Stimulated activated CD4-positive, alpha-beta T cell treated with anti-CD3 and anti-CD28 coated beads, TNF-alpha, amount 100 ng/mL, for 48 hours (primary cell): ENCODE measurements at regions not wholly inside any gene's neighbourhood (a gene's known extent, or its start where the extent isn't known, plus 50 kb on each side); places are given as distances from the start of the nearest gene placed in this dataset.

Experiments
- DNase-seq, 3 donors: peaks; one replicate each; pipeline ENCODE4 v3.0.0-alpha.2; 2020; ENCODE audit warnings: low read depth in 3 of 3

GRCh38 chr2:129239141-129239540 is 740.3 kb upstream of the RAB6C start:
- no peak for DNase-seq

DNA sequence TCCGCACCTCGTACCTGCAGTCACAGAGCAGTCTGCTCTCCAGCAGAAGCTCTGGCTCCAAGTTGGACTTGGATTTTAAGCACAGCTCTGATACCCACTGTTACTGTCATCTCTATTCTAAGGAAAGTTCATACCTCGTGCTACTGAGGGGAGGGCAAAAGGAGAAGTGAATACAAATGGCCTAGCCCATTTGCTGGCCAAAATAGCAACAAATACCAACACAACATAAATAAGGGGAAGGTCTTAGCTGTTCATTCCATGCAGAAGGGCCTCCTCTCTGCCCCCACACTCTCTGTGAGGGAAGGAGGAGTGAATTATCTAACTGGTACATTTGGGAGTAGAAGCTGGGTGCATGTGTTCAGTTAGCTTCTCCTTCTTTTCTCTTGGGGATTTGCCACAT is 739.4 kb upstream of the RAB6C start:
- no peak for DNase-seq

- no peak for DNase-seq
Measured at GRCh38 chr2:129242269-129242668, 737.2 kb upstream of the RAB6C start.

- DNase-seq, result no peak
Measured at GRCh38 chr2:129247751-129248150, 731.7 kb upstream of the RAB6C start.

- DNase-seq, result no peak
Measured at GRCh38 chr2:129248198-129248597, 731.3 kb upstream of the RAB6C start.

GRCh38 chr2:129252781-129253460 is 726.5 kb upstream of the RAB6C start:
- DNase-seq, result no peak

DNA sequence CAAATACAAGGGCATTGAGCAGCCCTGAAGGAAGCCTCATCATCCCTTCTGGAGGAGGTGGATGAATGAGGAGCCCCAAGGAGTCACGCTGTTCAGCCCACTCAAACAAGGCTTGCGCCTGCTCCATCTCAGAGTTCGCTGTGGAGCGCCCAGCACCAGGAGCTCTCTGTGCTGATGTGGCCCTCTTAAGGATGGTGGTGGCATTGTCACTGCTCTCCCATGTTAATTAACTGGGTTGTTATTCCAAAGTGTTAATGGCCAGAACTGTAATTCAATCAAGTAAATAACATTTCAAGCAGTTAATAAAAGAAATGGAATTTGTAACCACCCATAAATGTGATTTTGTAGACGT is 726.0 kb upstream of the RAB6C start:
- no peak for DNase-seq

DNA sequence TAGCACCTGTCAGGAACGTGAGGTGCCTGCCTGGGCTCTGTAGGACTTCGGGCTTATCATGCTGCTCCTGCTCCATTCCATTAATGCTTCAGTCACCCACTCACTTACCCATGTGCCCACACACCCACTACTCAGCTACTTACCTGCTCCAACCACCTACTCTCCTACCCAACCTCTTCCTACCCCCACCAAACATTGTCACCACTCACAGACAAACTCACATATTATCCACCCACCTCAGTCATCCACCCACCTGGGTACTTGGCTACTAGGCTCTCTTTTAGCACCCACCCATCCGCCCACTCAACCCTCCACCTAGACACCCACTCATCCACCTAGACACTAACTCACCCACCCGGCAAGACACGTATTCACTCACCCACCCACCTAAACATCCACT is 724.7 kb upstream of the RAB6C start:
- DNase-seq, result no peak

- peak in 1 of 3 donors; percentile 0 for DNase-seq
Measured at GRCh38 chr2:129255610-129256313, 723.7 kb upstream of the RAB6C start.

DNA sequence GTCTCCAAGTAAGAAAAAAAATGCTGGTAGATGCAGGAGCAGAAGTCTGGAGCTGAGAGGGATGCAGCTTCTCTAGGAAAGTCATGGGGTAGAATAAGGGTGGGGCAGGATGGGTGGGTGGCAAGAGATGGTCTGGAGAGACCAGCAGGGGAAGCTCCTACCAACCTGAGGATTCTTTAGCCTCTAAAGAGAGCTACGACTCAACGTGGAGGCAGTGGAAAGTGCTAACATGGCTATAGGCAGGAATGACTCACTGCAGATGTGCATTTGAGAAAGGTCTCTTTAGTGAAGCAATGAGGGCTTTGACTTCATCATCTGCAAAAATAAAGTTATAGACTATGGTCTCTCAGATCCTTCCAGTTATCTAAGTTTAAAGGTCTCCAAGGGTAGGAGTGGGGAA is 722.8 kb upstream of the RAB6C start:
- no peak for DNase-seq

DNA sequence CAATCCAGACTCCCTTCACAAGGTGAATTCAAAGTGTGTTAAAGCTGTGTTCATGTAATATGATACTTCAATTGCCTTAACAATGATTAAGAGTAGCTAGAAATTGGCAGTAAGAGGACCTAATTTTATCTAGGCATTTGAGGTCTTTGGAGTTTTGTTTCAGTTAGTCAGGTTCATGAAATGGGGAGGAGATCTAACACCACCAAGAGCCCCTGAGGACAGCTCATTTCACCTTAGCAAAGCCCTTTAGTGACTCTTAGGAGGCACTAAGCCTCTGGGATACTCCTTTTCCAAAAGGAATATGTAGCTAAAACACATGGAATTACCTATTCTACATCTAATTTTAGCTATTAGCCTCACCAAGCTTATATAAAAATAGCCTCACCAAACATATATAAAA is 716.5 kb upstream of the RAB6C start:
- no peak for DNase-seq

- no peak for DNase-seq
Measured at GRCh38 chr2:129263939-129264338, 715.5 kb upstream of the RAB6C start.

DNA sequence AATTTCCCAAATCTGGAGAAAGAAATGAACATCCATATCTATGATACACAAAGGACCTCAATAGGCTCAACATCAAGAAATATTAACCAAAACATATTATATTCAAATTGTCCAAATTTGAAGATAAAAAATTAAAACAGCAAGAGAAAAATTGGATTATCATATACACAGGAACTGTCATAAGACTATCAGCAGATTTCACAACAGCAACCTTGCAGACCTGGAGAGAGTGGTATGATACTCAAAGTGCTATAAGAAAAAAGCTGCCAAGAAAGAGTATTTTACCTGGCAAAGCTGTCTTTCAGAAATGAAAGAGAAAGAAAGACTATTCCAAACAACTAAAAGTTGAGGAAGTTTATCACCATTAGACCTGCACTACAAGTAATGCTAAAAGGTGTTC is 711.9 kb upstream of the RAB6C start:
- DNase-seq, result no peak

GRCh38 chr2:129273266-129274037 is 706.0 kb upstream of the RAB6C start:
- no peak for DNase-seq

DNA sequence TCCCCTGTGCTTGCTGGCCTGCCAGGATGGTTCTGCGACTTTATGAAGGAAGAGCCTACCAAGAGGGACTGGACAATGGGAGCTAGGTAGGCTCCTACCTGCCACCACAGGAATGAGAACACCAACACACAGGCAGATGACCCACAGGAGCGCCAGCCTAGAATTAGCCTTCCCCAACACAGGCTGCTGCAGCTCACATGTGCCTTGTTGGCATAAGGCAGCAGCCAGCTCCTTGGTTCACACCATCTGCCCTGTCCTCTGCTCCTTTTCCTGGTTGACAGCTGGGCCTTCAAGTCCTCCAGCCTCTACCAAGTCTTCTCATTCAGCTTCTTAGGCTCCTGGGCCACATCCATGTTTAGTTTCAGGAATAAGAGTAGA is 705.4 kb upstream of the RAB6C start:
- DNase-seq, result no peak

- no peak for DNase-seq
Measured at GRCh38 chr2:129274918-129275317, 704.5 kb upstream of the RAB6C start.

DNA sequence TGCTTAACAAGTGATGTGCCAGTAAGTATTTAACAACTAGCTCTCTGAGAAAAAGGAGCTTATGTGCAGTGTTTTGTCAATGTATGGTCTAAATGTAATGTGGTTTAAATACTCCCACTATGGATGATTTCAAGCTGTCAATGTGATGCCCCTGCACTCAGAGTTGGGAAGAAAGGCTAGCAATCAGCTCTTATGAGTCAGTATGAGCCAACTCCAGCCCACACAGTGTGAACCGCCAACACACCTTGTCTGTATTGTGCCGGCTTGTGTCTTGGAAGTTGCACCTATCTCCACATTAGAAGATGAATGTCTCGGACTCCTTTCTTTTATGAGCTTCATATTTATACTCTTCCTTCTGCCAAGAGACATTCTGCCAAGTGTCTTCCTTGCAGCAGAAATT is 703.8 kb upstream of the RAB6C start:
- DNase-seq, result no peak

DNA sequence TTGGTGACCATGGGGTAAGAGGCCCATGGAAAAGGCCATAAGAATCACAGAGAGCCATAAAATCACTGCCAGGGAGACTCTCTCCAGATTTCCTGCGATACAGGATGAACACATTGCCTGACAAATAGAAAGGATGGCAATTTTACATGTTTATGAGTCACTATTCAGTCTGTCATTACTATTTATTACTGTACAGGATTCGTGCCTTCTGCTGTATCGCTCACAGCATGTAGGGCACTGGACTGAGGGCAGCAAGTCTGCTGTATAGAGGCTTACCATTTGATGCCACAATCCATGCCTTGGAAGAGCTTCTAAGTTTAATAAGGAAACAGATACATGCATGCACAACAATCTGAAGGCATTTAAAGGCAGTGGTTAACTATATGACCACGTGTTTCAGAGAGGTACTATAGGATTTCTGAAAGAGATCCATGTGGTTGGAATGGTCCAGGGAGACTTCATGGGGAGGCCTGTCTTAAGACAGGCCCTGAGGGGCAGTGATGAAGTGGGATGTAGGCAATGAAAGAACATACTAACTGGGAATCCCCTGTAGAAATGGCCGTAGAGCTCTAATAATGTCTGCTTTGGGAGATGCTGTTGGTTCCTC is 702.4 kb upstream of the RAB6C start:
- DNase-seq, result no peak

GRCh38 chr2:129277585-129277981 is 701.9 kb upstream of the RAB6C start:
- no peak for DNase-seq

DNA sequence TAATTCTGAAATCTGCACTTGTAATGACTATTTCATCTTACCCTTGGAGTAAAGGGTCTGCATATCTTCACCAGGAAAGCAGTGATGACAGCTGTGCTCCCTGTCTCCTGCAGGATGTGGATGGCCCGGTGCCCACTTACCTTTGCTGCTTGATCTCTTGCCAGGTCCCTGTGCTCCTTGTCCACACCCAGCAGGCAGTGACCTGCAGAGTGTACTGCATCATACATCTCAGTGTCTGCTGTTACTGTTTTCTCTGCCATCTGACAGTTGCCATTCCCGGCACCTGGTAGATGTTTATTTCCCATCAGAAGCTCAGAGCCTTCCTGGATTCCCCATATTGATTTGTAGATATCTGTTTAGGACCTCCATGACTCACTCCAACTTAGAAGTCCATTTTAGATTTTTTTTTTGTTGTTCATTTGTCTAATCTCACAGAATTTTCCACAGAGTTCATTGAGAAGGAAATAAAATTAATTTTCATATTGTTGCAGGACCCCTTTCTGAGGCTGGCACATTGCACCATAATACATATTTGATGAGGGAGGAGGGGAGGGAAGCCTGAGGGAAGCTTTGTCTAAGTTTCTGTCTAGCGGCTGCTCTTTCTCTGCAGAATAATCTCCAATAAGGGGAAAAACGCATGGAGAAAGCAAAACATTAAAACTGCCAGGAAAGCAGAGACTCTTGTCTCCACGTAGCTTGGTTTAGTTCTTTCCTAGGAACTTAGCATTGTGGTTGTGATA is 697.5 kb upstream of the RAB6C start:
- DNase-seq, result no peak

- DNase-seq, result no peak
Measured at GRCh38 chr2:129285012-129285411, 694.5 kb upstream of the RAB6C start.

DNA sequence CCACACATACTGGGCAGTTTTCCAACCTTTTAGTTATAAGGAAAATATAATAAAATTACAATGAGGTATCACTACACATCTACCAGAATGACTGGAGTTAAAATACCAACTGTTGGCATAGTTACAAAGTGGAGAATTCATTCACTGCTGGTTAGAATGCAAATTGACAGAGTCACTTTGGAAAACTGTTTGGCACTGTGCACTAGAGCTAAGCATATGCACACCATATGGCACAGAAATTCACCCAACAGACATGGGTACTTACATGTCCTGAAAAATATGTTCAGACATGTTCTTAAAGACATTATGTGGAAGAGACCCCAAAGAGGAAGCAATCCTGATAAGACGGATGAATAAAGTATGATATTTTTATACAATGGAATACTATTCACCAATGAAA is 686.1 kb upstream of the RAB6C start:
- no peak for DNase-seq
